Head of caudate nucleus (tissue), 42 donors: ENCODE measurements at regions not wholly inside any gene's neighbourhood (a gene's known extent, or its start where the extent isn't known, plus 50 kb on each side); places are given as distances from the start of the nearest gene placed in this dataset.

Experiments used
- DNase-seq, 42 donors: peaks; one replicate each; pipeline versions ENCODE4 v3.0.0 to v3.0.0-alpha.2; 2020 to 2021; ENCODE audit warnings: mixed read lengths in 7 of 42
- intact Hi-C: fragments of 100-400 bp; cut with DNase I; formaldehyde crosslinking; loops from one replicate; pipeline ENCODE4 v1.15.0; 2022

- intact Hi-C loops: no loop called here
- DNase-seq: no peak
Observed at GRCh38 chr18:44213293-44213692, 467.4 kb upstream of the SETBP1 start.

DNA sequence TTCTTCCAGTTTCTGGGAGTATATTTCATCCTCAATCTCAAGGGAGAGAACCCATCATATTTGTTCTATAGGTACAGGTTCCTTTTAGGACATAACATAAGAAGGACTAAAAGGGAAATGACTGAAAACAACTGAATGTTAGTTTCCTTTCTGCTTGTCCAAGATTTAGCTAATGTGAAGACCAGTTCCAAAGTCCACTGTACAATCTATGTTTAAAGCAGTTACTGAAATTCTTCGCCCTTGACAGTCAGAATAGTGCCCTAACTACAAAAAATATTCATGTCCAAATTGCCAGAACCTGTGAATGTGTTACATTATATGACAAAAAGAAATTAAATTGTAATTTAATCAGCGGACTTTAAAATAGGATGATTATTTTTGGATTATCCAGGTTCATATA is 466.3 kb upstream of the SETBP1 start:
- DNase-seq: no peak
- intact Hi-C loops: no loop called here

GRCh38 chr18:44216169-44216568 is 464.5 kb upstream of the SETBP1 start:
- intact Hi-C loops: no loop called here
- no peak for DNase-seq

- DNase-seq: no peak
- intact Hi-C loops: no loop called here
Observed at GRCh38 chr18:44227501-44227900, 453.2 kb upstream of the SETBP1 start.

- DNase-seq: peak in 41 of 42 donors; percentile 4 to 83 (median 39)
- intact Hi-C loops: no loop called here
Observed at GRCh38 chr18:44229693-44230108, 451.0 kb upstream of the SETBP1 start.

GRCh38 chr18:44231936-44232335 is 448.8 kb upstream of the SETBP1 start:
- DNase-seq: no peak

GRCh38 chr18:44232500-44232899 is 448.2 kb upstream of the SETBP1 start:
- intact Hi-C loops: no loop called here
- DNase-seq: no peak

More at GRCh38 chr18:44231936-44232335, 448.8 kb upstream of the SETBP1 start:
- intact Hi-C loops: no loop called here

GRCh38 chr18:44238454-44238853 is 442.2 kb upstream of the SETBP1 start:
- no peak for DNase-seq
- intact Hi-C loops: no loop called here

DNA sequence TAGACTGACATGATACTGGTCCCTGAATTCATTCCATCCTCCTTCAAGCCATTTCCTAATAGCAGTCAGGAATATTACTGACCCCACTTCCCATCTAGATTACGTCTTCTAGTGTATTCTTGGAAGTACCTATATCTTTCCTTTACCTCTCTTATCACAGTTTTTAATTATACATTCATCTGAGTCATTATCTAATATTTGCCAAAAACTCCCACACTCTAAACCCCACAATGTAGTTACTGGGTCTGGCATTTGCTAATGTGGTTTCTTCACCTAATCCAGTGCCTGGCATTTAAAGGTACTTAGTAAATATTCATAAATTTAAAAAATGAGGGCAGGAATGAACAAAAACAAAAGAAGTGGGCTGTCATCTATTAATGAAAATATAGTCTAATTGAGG is 441.8 kb upstream of the SETBP1 start:
- DNase-seq: no peak
- intact Hi-C loops: no loop called here

GRCh38 chr18:44241020-44241419 is 439.7 kb upstream of the SETBP1 start:
- DNase-seq: no peak
- intact Hi-C loops: no loop called here

- intact Hi-C loops: no loop called here
- DNase-seq: no peak
Observed at GRCh38 chr18:44245019-44245418, 435.7 kb upstream of the SETBP1 start.

- intact Hi-C loops: no loop called here
- no peak for DNase-seq
Observed at GRCh38 chr18:44246001-44246400, 434.7 kb upstream of the SETBP1 start.

GRCh38 chr18:44258086-44258485 is 422.6 kb upstream of the SETBP1 start:
- intact Hi-C loops: no loop called here
- no peak for DNase-seq

- intact Hi-C loops: no loop called here
- DNase-seq: no peak
Observed at GRCh38 chr18:44258576-44258975, 422.1 kb upstream of the SETBP1 start.

- DNase-seq: no peak
- intact Hi-C loops: no loop called here
Observed at GRCh38 chr18:44259610-44260009, 421.1 kb upstream of the SETBP1 start.

DNA sequence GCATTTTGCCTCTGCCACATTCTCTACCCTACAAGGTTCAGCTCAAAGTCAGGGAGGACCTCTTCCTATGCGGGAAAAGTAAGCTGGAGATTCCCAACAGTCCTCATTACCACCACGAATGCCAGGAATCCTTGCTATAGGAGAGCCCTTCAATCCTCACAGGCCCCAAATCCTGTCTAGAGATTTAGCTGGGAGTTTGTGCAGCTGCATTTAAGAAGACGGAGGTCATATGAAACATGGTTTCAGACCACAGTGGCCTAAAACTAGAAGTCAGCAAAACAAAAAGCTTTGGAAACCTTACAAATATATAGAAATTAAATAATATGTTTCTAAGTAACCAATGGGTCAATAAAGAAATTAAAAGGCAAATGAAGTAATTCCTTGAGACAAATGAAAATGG is 415.3 kb upstream of the SETBP1 start:
- intact Hi-C loops: no loop called here

DNA sequence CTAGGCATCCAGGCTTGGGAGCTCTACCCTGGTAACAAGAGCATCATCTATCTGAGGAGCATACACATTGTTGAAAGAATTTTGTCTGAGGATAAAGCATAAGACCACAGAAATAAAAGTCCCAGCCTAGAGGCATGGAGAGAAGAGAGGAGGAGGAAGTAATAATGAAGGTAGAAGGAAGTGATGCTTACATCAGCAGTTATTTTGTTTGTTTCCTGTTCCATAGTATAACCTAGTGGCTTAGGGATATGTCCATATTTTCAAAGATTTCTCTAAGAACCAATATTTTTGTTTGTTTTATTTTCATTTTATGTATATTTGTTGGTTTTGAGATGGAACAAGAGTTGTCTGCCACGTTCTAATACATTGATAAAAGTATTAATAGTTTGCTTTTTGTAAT is 407.4 kb upstream of the SETBP1 start:
- no peak for DNase-seq
- intact Hi-C loops: no loop called here

More for the DNA sequence above, 415.3 kb upstream of the SETBP1 start:
- no peak for DNase-seq

DNA sequence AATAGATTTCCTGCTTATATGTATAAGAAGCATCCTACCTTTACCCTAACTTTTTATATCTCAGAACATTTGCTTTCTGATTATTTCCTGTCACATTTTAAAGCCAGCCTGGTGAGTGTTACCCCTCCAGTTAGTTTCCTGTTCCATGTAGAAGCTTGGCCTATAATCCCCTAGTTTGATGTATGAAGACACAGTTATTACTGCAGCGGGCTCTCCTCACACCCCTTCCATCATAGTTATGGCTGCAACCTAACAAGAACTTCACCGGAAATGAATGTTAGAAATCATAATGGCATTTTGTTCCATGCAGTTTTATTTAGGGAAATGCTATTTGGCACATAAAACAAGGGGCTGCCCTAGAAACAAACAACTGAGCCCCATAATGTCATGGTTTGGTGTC is 400.2 kb upstream of the SETBP1 start:
- intact Hi-C loops: no loop called here
- no peak for DNase-seq

GRCh38 chr18:44286049-44286448 is 394.6 kb upstream of the SETBP1 start:
- intact Hi-C loops: no loop called here
- no peak for DNase-seq

- intact Hi-C loops: no loop called here
- DNase-seq: no peak
Observed at GRCh38 chr18:44290366-44290977, 390.2 kb upstream of the SETBP1 start.

DNA sequence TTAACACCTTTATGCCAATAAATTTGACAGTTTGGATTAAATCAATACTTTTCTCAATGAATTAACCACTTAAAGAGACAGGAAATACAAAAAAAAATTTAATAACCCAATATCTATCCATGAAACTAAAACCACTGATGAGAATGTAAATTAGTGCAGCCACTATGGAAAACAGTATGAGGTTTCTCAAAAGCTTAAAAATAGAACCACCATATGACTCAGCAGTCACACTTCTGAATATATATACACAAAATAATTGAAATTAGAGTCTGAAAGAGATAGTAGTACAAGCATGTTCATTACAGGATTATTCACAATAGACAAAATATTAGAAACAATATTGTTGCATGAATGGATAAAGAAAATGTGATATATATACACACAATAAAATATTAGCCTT is 382.1 kb upstream of the SETBP1 start:
- intact Hi-C loops: no loop called here
- no peak for DNase-seq

DNA sequence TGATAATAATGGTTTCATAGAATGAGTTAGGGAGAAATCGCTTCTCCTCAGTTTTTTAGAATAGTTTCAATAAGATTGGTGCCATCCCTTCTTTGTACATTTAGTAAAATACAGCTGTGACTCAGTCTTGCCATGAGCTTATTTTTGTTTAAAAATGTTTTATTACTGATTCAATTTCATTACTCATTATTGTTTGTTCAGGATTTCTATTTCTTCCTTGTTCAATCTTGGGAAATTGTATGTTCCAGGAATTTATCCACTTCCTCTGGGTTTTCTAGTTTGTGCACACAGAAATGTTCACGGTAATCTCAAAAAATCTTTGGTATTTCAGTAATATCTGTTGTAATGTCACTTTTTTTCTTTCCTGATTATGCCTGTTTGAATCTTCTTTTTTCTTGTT is 371.5 kb upstream of the SETBP1 start:
- no peak for DNase-seq
- intact Hi-C loops: no loop called here
